ENCODE measurements at regions not wholly inside any gene's neighbourhood (a gene's known extent, or its start where the extent isn't known, plus 50 kb on each side); places are given as distances from the start of the nearest gene placed in this dataset.

DNA sequence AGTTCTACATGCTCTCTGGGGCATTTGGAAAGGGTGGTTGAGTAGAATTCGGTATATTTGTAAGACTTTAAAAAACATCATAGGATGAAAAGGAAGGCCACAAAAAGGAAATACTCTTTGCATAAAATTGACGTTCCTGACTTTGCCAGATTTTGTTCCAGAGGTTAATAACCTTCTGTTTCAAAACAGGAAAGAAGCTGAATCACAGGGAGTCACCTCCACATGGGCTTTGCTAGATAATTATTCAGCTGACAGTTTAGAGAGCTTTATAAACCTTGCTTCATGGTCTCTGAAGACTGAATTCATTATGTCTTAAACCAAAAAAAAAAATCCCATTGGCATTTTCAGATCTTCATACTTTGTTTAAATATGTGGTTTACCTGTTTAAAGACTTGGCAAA, 203.7 kb downstream of the SEMA6A start:
- Histone ChIP-seq H4K91ac (replicated peaks; ENCODE audit: insufficient read length, low read length) (no peak overlapping the region), H4K5ac (ENCODE audit: insufficient read length, low read depth, low read length) (no peak overlapping the region), H2AFZ (ENCODE audit: low read length) (no peak overlapping the region), H2BK15ac (ENCODE audit: low read length) (no peak overlapping the region), H3K27me3 (replicated peaks in 1 of 4; ENCODE audit: control insufficient read depth in 3 of 4, extremely low read depth in 1 of 4, insufficient read depth in 3 of 4, low read length in 3 of 4) (no peaks in the 10 kb centered on the region), H3K4me2 (ENCODE audit: insufficient read depth in 1 of 2, low read depth in 2 of 2, low read length in 2 of 2) (no peak overlapping the region), H3K4me3 (ENCODE audit: extremely low read depth in 1 of 4, insufficient read depth in 2 of 4, low read depth in 3 of 4, low read length in 4 of 4) (no peak overlapping the region), H3K23ac (ENCODE audit: insufficient read length) (no peak overlapping the region), H3K27ac (ENCODE audit: low read depth, low read length) (no peak overlapping the region), H3K23me2 (ENCODE audit: low read depth, low read length) (no peaks in the 10 kb centered on the region; the same call in 1 of the 2 replicates), H3K14ac (ENCODE audit: insufficient read length) (no peak overlapping the region), H2AK5ac (ENCODE audit: low read depth, low read length) (no peak overlapping the region), H3K79me2 (ENCODE audit: control insufficient read depth in 1 of 2, insufficient read depth in 2 of 2, low read length in 2 of 2) (no peaks in the 10 kb centered on the region), H3K56ac (replicated peaks; ENCODE audit: insufficient read length, low read depth, low read length) (no peak overlapping the region), H2BK12ac (ENCODE audit: low read depth, low read length) (no peak overlapping the region), H3K9me3 (ENCODE audit: insufficient read depth in 2 of 2, low read depth in 1 of 2, low read length in 1 of 2) (no peaks in the 10 kb centered on the region), H2BK120ac (replicated peaks; ENCODE audit: low read depth, low read length) (no peak overlapping the region), H2BK20ac (ENCODE audit: low read length) (no peak overlapping the region), H3K79me1 (ENCODE audit: low read depth, low read length) (no peaks in the 10 kb centered on the region), H3K36me3 (ENCODE audit: control insufficient read depth in 2 of 4, insufficient read depth in 4 of 4, low read length in 3 of 4) (no peaks in the 10 kb centered on the region), H3K4me1 (replicated peaks in 1 of 4; ENCODE audit: control insufficient read depth in 3 of 4, insufficient read depth in 4 of 4, low read length in 3 of 4) (peaks cover 0 to 7% (median 2%) of the 10 kb centered on the region in 4 experiments; a peak in 2 of 7 replicates), H3K4ac (replicated peaks; ENCODE audit: insufficient read length, low read depth, low read length) (no peak overlapping the region), H3K9ac (replicated peaks in 1 of 4; ENCODE audit: extremely low read depth in 1 of 4, low read depth in 3 of 4, low read length in 3 of 4) (no peak overlapping the region), H3K18ac (ENCODE audit: extremely low read depth, low read length) (no peak overlapping the region), H2BK5ac (ENCODE audit: low read depth, low read length) (no peak overlapping the region), H4K8ac (ENCODE audit: extremely low read depth, insufficient read depth, low read length) (no peak overlapping the region), H4K20me1 (replicated peaks in 1 of 2; ENCODE audit: control insufficient read depth in 1 of 2, insufficient read depth in 2 of 2, low read length in 2 of 2) (no peaks in the 10 kb centered on the region)
- FAIRE-seq (no peak), DNase-seq (ENCODE audit: low read depth in 1 of 2, low spot score in 2 of 2) (no peak)
- POLR2A ChIA-PET (ENCODE audit: partially characterized antibody), result no interaction called here
- CTCF ChIA-PET (ENCODE audit: partially characterized antibody), result interaction anchor here (0.6 to 1.8 kb wide), 5 partner anchors 12 to 195 kb away, joined by 3 to 8 read pairs (median 3); no protein-coding TSS in a partner anchor
- WGBS, 2 experiments (ENCODE audit: extremely low coverage in 1 of 2, insufficient coverage in 1 of 2, insufficient read length in 1 of 2, insufficient replicate concordance in 2 of 2, low coverage in 1 of 2, low lambda C conversion rate in 2 of 2, missing lambda C conversion rate in 1 of 2), result 64% methylated on average over 2 of the region's 2 CpGs; no CpG with 5 or more reads in 1 of the 2 experiments
- TF ChIP-seq SIRT6 (IDR thresholded peaks at IDR 0.05; ENCODE audit: low read length) (no peak), CREB1 (IDR thresholded peaks at IDR 0.05) (no peak), TEAD4 (IDR thresholded peaks at IDR 0.05; ENCODE audit: low read depth, low read length) (no peak), CHD1 (IDR thresholded peaks at IDR 0.05; ENCODE audit: low read depth, low read length) (no peak), RXRA (IDR thresholded peaks at IDR 0.05; ENCODE audit: insufficient read depth, low read depth, low read length) (no peak)

Measured in H1 (cell line).